K562 (cell line): ENCODE measurements at regions not wholly inside any gene's neighbourhood (a gene's known extent, or its start where the extent isn't known, plus 50 kb on each side); places are given as distances from the start of the nearest gene placed in this dataset.

Experiments used
- HNRNPLL ChIP-seq: fragments of 200-400 bp; formaldehyde crosslinking; IDR thresholded peaks from 2 replicates; pipeline ENCODE4 v1.6.1; 2017; ENCODE audit warnings: low read length, low read depth, mild to moderate bottlenecking; ENCODE audit not compliant: poor library complexity, severe bottlenecking
- KLF10 ChIP-seq: fragments of 250-450 bp; sonication (Bioruptor Pico); IDR thresholded peaks from 2 replicates; pipeline ENCODE4 v1.6.1; 2021; ENCODE audit warnings: matching md5 sums
- MAZ ChIP-seq, 2 experiments: fragments of 450-650 bp in 1 of 2; sonication (generic) in 1 of 2; formaldehyde crosslinking; IDR thresholded peaks in 1 of 2; conservative IDR thresholded peaks in 1 of 2; 2 replicates each; pipeline versions ENCODE4 v1.4.0 to v1.5.0; 2020; ENCODE audit warnings: mild to moderate bottlenecking in 1 of 2, missing genetic modification reagents in 1 of 2
- MED1 ChIP-seq: sonication (generic); formaldehyde crosslinking; IDR thresholded peaks from 2 replicates; pipeline ENCODE4 v1.8.1; 2023; ENCODE audit warnings: missing genetic modification reagents, borderline replicate concordance
- POLR2AphosphoS5 ChIP-seq: IDR thresholded peaks from 2 replicates; pipeline ENCODE4 v1.6.1; 2011; ENCODE audit warnings: mild to moderate bottlenecking, low read depth, low read length, moderate library complexity; ENCODE audit not compliant: control insufficient read depth, insufficient read depth
- SIN3A ChIP-seq, 2 experiments: fragments of 150-350 bp in 1 of 2; IDR thresholded peaks; 2 replicates each; pipeline ENCODE4 v1.6.1; 2011 to 2016; ENCODE audit warnings: borderline replicate concordance in 2 of 2, low read depth in 2 of 2, low read length in 2 of 2, mild to moderate bottlenecking in 2 of 2, moderate library complexity in 2 of 2; ENCODE audit not compliant: control insufficient read depth in 1 of 2
- ZBTB1 ChIP-seq: sonication (generic); formaldehyde crosslinking; IDR thresholded peaks from 2 replicates; pipeline ENCODE4 v1.8.1; 2023; ENCODE audit warnings: missing genetic modification reagents, low read depth, mild to moderate bottlenecking, borderline replicate concordance
- ZNF175 ChIP-seq: fragments of 200-800 bp; sonication (Bioruptor generic); IDR thresholded peaks from 2 replicates; pipeline ENCODE4 v1.6.1; 2016; ENCODE audit warnings: low read depth, mild to moderate bottlenecking, missing genetic modification characterization, missing compliant biosample characterization
- TF ChIP-seq, protein P1 (sequence below): fragments of 250-450 bp; sonication (Bioruptor Pico); IDR thresholded peaks from 2 replicates; pipeline ENCODE4 v1.5.0; 2021; ENCODE audit warnings: mild to moderate bottlenecking, borderline replicate concordance
- TF ChIP-seq, protein P2 (sequence below), 3 experiments: IDR thresholded peaks in 2 of 3; conservative IDR thresholded peaks in 1 of 3; 2 replicates each; pipeline ENCODE4 v1.5.1; 2011 to 2012; ENCODE audit warnings: low read length in 3 of 3, mild to moderate bottlenecking in 3 of 3, control low read depth in 2 of 3, improper control_type of control experiment in 1 of 3, inconsistent platforms in 1 of 3, low read depth in 1 of 3, mixed read lengths in 1 of 3, moderate library complexity in 1 of 3; ENCODE audit not compliant: insufficient read depth in 2 of 3
- TF ChIP-seq, protein P3 (sequence below): fragments of 250-450 bp; sonication (Bioruptor Pico); IDR thresholded peaks from 2 replicates; pipeline ENCODE4 v1.5.0; 2020; ENCODE audit warnings: mild to moderate bottlenecking, borderline replicate concordance
- TF ChIP-seq, protein P4 (sequence below): fragments of 450-650 bp; formaldehyde crosslinking; conservative IDR thresholded peaks from 2 replicates; pipeline ENCODE4 v1.4.0; 2022; ENCODE audit warnings: mild to moderate bottlenecking, missing genetic modification characterization

DNA sequence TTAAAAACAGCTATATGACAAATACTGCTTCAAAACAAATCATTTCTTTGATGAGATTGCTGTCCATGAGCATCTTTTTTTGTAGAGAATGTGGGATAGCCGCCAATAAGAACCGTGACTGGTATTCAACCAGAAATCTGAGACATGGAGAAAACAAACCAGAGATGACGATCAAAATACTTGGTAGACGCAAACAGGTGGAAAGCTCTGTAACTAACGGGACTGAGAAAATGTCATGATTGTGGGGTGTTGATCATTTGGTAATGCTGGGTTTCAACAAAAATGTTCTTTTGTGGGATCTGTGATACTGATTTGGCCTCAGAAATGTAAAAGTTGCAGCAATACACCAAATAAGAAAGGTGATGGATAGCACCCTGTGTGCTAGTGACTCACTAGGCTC is 364.8 kb downstream of the NYAP2 start:
- TF ChIP-seq SIN3A (IDR thresholded peaks at IDR 0.05; ENCODE audit: borderline replicate concordance in 2 of 2, control insufficient read depth in 1 of 2, low read depth in 2 of 2, low read length in 2 of 2) (no peak), POLR2AphosphoS5 (no peak), HNRNPLL (no peak), KLF10 (CRISPR knock-in tag) (no peak), ZNF175 (CRISPR knock-in tag) (no peak), ZBTB1 (no peak), MAZ (CRISPR knock-in tag; conservative IDR thresholded peaks at IDR 0.05 in 1 of 2, IDR thresholded peaks at IDR 0.05 in 1 of 2) (no peak), MED1 (CRISPR knock-in tag) (no peak)
- TF ChIP-seq, protein P1, sequence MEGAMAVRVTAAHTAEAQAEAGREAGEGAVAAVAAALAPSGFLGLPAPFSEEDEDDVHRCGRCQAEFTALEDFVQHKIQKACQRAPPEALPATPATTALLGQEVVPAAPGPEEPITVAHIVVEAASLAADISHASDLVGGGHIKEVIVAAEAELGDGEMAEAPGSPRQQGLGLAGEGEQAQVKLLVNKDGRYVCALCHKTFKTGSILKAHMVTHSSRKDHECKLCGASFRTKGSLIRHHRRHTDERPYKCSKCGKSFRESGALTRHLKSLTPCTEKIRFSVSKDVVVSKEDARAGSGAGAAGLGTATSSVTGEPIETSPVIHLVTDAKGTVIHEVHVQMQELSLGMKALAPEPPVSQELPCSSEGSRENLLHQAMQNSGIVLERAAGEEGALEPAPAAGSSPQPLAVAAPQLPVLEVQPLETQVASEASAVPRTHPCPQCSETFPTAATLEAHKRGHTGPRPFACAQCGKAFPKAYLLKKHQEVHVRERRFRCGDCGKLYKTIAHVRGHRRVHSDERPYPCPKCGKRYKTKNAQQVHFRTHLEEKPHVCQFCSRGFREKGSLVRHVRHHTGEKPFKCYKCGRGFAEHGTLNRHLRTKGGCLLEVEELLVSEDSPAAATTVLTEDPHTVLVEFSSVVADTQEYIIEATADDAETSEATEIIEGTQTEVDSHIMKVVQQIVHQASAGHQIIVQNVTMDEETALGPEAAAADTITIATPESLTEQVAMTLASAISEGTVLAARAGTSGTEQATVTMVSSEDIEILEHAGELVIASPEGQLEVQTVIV (CRISPR knock-in tag): no peak
- TF ChIP-seq, protein P2, sequence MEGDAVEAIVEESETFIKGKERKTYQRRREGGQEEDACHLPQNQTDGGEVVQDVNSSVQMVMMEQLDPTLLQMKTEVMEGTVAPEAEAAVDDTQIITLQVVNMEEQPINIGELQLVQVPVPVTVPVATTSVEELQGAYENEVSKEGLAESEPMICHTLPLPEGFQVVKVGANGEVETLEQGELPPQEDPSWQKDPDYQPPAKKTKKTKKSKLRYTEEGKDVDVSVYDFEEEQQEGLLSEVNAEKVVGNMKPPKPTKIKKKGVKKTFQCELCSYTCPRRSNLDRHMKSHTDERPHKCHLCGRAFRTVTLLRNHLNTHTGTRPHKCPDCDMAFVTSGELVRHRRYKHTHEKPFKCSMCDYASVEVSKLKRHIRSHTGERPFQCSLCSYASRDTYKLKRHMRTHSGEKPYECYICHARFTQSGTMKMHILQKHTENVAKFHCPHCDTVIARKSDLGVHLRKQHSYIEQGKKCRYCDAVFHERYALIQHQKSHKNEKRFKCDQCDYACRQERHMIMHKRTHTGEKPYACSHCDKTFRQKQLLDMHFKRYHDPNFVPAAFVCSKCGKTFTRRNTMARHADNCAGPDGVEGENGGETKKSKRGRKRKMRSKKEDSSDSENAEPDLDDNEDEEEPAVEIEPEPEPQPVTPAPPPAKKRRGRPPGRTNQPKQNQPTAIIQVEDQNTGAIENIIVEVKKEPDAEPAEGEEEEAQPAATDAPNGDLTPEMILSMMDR (IDR thresholded peaks at IDR 0.05 in 2 of 3, conservative IDR thresholded peaks at IDR 0.05 in 1 of 3; ENCODE audit: insufficient read depth in 2 of 3, low read depth in 1 of 3, low read length in 3 of 3): no peak
- TF ChIP-seq, protein P3, sequence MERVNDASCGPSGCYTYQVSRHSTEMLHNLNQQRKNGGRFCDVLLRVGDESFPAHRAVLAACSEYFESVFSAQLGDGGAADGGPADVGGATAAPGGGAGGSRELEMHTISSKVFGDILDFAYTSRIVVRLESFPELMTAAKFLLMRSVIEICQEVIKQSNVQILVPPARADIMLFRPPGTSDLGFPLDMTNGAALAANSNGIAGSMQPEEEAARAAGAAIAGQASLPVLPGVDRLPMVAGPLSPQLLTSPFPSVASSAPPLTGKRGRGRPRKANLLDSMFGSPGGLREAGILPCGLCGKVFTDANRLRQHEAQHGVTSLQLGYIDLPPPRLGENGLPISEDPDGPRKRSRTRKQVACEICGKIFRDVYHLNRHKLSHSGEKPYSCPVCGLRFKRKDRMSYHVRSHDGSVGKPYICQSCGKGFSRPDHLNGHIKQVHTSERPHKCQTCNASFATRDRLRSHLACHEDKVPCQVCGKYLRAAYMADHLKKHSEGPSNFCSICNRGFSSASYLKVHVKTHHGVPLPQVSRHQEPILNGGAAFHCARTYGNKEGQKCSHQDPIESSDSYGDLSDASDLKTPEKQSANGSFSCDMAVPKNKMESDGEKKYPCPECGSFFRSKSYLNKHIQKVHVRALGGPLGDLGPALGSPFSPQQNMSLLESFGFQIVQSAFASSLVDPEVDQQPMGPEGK (CRISPR knock-in tag): no peak
- TF ChIP-seq, protein P4, sequence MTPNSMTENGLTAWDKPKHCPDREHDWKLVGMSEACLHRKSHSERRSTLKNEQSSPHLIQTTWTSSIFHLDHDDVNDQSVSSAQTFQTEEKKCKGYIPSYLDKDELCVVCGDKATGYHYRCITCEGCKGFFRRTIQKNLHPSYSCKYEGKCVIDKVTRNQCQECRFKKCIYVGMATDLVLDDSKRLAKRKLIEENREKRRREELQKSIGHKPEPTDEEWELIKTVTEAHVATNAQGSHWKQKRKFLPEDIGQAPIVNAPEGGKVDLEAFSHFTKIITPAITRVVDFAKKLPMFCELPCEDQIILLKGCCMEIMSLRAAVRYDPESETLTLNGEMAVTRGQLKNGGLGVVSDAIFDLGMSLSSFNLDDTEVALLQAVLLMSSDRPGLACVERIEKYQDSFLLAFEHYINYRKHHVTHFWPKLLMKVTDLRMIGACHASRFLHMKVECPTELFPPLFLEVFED (CRISPR knock-in tag): no peak
